ENCODE measurements at regions not wholly inside any gene's neighbourhood (a gene's known extent, or its start where the extent isn't known, plus 50 kb on each side); places are given as distances from the start of the nearest gene placed in this dataset.
"Not testable (repeated sequence)": the region's sequence is repeated elsewhere in the genome, so short reads cannot be mapped to it uniquely, and the experiment has no call there.

DNA sequence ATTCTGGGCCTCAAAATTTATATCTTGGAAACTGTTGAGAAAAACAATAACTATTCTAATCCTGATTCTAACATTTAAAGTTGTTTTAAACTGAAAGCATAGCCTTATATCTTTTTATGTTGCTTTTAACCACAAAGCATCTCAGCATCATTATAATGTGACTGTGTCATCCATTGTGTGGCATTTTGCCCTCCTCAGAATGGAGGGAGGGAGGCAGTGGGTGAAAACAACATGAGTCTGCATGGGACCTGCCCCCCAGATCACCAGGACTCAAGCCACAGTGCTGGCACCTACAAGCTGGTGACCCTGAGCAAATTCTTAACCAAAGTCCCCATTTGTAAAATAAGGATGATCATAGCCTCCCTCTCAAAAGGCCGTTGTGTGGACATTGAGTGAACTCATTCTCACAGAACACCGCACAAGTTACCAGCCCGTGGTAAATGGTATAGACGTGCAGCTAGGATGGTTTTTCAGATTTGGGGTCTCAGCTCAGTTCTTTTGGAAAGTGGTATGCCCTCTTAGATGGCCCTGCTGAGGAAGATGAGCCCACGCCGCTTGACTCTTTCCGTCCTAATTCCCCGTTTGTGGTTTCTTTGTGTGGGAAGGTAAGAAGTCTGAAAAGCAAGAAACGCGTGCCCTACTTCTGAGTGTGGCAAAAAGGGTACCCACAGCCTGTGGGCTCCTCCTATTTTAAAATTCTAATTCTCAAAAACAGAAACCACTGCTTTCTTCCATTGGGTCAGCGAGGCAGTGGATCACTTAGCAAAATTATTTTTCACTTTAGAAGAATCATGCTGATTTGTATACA lies 305.0 kb upstream of the ID2 start:
- no peak for DNase-seq

DNA sequence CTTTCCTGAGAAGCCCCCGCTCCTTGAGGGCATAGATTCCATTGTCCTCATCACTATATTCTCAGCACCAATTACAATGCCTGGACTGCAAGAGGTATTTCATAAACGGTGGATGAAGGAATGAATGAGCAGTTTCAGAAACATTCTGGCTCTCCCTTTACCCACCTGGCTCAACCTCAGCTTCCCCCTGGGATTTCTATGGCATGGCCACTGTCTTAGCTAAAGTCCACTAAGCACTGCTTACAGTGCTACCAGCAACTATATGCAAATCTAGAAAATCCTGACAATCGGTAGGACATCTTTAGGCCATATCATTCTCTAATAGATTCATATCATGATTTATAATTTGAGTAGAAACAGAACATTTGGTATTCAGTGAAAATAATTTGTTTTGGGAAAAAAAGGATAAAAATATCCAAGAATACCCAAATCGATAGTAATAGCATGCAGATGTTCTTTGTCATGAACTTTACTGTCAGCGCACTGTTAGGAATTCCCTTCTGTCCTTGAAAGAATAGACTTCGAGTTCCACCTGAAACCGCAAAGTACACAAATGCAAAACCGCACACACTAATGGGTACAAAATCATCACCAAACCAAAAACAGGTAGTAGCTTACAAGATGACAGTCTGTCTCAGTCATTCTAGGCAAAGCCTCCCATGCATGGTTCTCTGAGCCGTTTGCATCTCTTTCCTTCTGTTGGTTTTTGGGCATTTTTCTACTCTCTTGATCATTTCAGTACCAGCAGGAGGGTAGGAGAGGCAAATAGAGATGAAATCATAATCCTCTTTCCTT lies 303.6 kb upstream of the ID2 start:
- no peak for DNase-seq

DNA sequence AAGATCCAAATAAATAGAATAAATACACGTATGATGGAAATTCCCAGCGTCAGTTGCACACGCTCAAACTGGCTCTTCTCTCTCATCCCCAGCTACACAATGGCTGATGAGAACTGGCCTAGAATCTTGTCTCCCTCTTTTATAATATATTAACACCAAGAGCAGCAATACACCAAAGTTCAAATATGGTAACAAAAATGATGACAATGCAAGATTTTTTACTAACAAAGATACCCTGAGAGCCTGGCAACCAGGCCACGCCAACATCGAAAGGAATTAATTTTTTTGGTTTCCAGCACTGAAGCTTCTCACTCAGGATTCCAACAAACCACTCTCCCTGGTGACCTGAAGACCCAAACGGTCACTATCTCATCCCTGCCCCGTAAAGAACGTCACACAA lies 302.7 kb upstream of the ID2 start:
- no peak for DNase-seq

DNA sequence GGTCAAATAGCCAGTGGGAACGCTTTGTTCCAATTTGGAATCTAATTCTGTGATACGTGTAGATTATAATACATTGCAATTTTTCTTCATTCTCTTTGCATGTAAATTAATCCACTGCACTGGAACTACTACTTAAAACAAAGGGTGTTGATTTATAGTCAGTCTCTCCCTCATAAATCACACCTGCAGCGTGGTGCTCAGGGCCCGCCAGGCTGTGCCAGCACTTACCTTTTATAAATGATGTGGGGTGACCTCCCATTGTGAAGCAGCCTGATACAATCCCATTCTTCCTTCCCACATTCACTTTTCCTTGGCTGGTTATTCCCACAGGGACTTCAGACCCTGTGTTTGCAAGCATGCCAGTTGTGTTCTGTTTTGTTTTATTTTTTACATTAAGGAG lies 302.3 kb upstream of the ID2 start:
- DNase-seq = no peak

DNA sequence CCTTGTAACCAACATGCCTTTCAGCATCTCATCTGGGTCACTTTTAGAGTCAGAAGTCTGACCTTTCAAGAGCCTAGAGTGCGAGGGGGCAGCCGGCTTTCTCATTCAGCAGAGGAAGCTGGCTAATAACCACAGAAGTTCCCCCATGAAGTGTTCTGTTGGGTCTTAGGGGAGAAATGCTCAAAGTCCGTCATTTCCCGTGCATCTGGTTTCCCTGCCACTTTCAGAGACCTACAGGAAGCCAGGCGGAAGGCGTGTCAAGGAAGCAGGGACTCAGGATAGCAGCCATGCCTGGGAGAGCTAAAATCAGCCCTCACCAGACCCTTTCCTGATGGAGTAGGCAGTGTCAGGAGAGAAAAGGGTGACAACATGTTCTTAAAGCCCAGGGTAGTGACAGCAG lies 301.8 kb upstream of the ID2 start:
- DNase-seq = no peak

DNA sequence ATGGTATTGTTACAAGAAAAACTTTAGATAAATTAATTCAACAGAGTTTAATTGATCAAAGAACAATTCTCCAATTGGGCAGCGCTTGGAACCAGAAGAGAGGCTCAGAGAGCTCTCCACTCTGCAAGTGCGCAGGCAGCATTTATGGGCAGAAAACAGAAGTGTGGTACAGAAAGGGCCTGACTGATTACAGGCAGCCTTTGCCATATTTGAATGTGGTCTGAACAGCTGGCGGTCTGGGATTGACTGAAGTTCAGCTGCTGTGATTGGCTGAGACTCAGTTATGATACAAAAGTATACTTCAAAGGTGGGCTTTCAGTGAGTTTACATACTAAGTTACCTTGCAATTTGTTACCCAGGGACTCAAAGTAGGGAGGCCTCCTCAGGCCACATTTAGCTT lies 301.3 kb upstream of the ID2 start:
- no peak for DNase-seq

DNA sequence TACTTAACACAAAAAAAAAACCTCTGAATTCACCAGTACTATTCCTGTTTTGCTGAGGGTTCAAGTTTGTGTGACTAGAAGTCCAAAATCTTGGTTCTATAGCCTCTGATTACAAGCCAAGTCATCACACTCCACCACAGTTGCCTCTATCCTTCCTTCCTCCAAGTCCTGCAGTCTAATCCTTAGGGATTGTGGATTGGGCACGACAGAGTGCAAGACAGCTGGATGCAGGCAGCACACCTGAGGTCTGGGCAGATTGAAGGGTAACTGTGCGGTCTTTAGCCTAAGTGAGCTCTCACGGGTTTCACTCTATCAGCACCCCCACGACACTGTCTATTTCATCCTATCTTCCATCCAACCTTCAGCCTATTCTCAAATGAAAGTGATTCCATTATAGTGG lies 299.4 kb upstream of the ID2 start:
- DNase-seq = no peak

DNA sequence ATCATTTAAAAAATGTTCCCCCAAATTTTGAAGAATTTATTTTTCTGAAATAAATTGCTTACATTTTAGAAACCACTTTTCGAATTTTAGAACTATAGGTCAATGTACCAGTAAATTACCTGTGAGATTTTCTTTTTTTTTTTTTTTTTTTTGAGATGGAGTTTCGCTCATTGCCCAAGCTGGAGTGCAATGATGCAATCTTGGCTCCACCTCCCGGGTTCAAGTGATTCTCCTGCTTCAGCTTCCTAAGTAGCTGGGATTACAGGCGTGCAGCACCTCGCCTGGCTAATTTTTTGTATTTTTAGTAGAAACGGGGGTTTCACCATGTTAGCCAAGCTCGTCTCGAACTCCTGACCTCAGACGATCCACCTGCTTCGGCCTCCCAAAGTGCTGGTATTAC lies 295.1 kb upstream of the ID2 start:
- not testable (repeated sequence) for DNase-seq

DNA sequence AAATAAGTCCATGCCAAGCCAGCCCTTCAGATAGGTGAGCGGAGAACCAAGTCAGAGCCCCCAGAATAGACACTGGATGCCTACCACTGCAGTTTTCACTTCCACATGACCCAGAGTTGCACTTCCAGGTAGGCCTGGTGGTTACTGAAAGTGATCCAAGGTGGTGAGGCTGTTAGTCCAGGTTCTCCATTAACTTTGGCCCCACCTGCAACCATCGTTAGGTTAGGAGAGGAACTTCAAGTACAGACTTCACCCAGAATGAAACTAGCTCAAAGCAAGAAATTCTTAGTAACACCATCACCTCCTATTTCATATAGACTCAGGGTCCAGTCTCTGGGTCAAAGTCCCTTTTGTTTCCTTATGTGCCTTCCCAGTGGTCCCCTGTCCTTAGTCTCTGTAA lies 293.1 kb upstream of the ID2 start:
- no peak for DNase-seq

DNA sequence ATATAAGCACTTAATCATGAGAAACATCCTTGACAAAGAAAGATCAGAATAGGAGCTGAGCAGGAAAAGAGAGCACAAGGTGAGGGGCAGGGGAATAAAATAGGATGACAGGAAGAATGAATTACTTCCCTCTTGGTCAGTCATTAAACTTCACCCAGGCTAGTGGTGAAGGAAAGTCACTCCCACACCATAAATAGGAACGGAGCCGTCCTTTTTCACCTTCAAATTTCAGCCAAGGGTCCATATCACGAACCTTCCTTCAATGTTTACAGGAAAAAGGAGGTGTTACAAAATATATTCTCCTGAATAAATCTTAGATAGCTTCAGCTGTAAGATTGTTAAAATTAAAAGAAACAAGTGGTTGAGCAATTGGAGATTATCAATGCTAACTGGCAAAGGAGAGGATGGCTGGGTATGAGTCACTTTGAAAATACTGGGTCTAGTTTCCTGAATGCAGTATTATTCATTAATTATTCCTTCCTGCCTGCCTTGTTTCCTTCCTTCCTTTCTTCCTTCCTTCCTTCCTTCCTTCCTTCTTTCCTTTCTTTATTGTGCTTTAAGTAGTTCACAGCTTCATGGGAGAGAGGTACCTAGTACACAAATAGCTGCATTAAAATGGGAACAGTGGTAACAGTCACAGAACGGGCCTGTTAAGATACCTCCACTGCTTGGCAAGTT lies 292.3 kb upstream of the ID2 start:
- DNase-seq = no peak

DNA sequence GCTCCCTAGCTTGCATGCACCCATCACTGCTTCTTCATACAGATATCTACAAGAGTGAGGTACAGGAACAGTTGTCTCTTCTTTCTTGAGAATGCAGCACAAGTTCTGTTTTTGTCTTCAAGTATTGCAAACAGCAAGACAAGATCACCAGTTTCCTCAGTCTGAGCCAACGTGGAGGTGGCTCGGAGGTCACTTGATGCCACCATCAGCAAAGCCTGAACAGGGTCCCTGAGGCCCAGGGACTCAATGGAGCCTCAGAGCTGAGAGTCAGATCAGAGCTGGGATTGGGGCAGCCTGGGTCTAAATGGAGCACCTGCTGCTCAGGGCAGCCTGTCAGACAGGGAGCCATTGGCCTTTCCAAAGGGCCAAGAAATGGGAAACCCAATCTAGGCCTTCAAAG lies 290.7 kb upstream of the ID2 start:
- no peak for DNase-seq

DNA sequence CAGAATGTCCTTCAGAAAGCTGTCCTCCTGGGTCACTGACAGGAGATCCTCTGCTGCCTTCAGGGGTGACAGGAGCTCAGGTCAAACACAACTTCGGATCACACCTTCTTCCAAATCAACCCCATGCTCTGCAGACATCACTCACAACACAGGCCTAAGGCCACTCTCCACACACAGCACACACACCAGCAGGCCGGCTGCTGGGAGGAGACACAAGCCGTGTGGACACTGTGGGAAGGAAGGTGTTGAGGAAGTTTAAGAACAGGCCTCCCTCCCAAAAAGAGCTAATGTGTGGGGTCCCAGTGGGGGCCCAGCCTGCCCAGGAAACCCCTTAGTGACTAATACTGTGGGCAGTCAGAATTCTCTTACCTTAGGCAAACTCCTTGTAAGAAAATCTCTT lies 290.3 kb upstream of the ID2 start:
- DNase-seq = no peak

DNA sequence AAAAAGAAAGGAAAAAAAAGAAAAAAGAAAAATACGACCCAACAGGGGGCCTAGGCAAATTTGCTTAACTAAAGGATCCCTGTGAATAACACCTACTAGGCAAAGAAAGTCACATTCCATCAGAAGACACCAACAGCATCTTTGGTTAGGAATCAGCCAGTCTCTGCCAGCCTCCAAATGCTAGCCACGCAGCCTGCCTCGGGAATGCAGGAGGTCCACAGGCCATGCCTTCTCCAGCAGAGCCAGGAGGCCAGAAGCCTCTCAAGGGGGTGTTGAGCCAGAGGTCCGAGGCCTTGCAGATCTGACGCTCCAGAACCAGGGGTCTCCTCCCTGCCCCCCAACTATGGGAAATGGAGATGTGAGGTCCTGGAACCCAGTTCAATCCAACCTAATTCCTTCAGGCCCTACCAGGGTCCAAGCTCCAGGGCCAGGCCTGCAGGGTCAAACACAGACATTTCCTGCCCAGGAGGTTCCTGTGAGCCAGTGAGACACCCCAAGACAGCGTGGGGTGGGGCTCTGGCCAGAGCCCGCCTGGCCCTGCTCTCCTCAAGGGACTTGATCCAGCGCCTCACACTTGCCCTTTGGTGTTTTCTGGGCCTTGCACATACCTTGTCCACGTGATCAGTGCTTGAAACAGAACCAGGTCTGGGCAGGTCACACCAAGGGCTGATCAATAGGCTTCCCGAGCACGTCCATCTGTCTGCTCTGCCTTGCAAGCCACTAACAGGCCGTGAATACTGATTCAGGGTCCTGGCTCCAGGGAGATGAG lies 289.6 kb upstream of the ID2 start:
- no peak for DNase-seq

DNA sequence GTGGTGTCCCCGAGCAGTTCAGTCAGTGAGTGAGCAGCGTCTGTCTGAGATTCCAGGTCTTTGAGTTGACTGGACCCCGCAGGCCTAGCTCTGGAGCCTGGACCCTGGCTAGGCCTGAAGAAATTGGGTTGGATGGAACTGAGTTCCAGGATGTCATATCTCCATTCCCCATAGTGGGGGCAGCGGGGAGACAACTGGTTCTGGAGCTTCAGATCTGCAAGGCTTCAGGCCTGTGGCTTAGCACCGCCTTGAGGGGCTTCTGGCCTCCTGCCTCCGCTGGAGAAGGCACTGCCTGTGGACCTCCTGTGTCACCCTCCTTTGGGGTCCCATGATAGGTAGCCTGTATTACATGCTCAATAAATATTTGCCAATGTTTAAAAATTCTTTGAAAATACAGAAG lies 288.4 kb upstream of the ID2 start:
- DNase-seq = no peak

DNA sequence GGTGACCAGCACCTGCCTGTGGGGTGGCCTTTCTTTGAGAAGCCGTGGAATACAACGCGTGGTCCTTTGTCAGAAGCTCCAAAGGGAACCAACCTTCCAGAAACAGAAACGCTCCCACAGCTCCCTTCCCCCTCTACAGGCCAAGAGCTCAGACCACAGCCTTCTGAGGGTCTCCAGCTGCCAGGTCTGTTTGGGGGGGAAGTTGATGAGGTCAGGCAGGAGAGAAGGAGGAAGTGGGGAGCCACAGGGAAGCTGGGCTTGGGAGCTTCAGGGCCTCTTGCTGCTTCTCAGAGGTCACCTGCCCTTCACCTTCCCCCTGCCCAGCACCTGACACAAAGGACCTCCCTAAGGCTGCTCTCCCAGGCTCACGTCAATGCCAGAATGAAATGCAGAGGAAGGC lies 287.7 kb upstream of the ID2 start:
- peak; percentile 5 for DNase-seq

DNA sequence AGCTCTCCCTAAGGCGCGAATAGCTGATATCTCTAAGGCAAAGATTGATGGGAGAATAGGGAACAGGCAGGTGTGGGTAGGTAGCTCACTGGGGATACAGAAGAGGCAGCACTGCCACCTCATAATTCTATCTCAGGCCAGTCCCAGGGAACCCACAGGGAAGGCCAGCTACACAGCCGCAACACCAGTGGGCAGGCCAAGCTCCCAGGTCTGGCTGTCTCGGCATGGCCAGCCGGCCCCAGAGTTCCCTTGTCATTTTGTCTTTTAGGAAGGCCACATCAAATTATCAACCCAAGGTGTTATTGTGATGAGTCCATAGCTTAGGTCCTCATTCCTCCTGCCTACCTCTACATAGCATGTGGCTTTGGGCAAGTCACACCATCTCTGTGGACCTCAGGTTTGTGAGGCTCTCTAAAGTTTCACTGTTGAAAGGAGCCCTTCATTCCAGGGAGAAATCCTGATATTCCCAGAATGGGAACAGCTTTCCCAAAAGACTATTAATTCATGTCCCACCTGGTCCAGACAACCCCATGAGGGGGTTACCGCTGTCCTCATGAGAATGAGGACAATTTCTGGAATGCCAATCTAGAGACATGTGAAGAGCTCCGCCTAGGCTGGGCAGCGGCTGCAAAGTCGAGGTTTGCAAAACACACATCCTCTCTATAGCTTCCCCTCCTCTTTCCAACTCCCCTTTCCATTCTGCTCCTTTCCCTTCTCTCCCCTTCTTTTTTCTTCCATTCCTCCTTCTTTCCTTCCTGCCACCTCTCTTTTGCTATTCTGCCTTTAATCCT lies 287.1 kb upstream of the ID2 start:
- no peak for DNase-seq

DNA sequence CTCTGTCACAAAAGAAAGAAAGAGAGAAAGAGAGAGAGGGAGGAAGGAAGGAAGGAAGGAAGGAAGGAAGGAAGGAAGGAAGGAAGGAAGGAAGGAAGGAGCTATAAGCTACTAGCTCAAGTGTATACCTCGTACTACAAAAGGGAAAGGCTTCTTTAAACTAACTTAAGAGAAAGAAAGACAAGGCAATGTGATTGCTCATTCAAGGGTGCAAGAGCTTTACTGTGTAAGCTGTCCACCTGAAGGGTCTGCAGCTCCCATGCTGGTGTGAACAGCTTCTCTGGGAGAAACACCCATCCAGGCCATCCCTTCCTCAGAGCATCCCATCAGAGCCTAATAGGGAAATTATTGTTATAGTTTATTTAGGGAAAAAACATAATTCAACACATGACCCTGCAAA lies 286.1 kb upstream of the ID2 start:
- no peak for DNase-seq

DNA sequence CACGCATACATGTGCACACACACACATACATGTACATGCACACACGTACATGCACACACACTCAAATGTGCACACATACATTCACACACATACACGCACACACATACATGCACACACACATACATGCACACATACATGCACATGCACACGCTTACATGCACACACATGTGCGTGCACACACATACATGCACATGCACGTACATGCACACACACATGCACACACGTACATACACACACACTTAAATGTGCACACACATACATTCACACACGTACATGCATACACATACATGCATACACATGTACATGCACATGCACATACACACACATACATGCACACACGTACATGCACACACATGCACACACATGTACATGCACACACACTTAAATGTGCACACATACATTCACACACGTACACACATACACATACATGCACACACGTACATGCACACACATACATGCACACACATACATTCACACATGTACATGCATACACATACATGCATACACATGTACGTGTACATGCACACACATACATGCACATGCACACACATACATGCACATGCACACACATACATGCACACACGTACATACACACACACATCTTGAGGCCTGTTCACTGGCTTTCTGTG lies 283.7 kb upstream of the ID2 start:
- no peak for DNase-seq

DNA sequence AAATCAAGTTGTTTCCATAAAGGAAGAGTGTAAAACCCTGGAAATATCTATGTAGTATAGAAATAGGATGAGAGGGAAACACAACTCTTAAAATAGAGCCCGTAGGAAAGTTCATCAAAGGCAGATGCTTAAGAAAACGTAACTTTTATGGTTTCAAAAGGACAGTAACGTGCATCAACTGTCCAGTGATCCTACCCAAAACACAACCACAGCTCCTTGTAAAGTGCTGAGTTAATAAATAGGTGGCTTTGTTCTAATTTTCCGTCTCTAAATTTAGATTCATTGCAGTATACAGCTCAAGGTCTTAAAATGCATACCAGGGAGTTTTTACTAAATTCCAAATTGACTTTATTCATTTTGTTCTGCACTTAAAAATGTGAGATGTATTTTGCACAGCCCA lies 282.1 kb upstream of the ID2 start:
- no peak for DNase-seq

DNA sequence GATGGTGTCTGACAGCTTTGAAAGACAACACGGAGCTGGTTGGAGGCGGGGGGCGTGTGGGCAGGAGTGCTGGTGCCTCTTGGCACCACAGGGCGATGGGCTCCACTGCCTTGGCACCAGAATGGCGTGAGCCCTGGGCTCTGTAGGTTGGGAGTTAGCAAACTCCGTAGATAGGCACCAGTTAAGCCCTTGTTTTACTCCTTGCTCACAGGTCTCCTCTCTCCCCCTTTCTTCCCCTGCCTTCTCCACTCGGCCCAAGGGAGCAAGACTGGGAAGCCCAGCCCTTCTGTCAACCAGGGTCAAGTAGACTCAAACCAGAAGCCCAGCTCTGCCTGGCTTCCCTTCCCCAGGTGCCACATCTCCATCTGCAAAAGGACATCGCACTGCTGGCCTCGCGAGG lies 281.7 kb upstream of the ID2 start:
- DNase-seq = no peak

DNA sequence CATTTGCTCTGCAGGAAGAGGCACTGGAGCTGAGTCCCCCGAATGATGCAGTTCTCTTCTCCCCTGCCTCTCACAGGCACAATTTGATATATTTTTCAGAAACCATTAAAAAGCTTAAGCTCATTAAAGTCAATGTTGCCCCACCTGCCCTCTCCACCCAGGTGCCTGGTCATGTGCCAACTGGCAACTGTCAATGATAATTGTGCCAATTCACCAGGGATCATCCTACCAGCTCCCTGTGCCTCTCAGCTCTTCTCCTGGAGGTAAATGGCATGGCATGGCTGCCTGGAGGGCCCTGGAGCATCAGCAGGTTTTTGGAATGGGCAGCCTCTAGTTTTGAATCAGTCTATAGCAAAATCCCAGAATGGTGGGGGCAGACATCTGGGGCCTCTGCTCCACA lies 279.6 kb upstream of the ID2 start:
- no peak for DNase-seq

DNA sequence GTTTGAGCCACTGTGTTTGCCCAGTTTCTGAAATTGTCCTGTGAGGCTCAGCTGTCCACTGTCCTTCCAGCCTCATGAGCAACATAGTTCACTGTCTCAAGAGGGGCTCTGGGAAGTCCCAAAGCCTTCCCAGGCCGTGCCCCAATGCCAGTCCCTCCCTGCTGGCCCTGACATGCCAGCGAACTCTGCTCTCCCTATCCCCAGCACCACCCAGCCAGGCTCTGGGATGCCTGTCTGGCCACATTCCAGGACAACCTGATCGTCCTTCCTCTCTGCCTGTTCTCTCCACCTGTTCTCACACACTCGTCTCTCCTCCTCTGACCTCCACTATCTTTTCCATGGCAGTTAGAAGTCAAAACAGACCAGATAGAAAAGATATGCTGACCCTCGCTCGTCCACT lies 278.0 kb upstream of the ID2 start:
- DNase-seq = no peak
